IMR-90 (cell line): ENCODE measurements at regions not wholly inside any gene's neighbourhood (a gene's known extent, or its start where the extent isn't known, plus 50 kb on each side); places are given as distances from the start of the nearest gene placed in this dataset.

Experiments used
- ATAC-seq: fragments of 200-7000 bp; cut with Tn5 transposase; 2 replicates; pipeline ENCODE4 v1.9.1; 2020; ENCODE audit warnings: low read depth, mild to moderate bottlenecking, moderate library complexity
- BruUV-seq: library from RNA; stranded (reverse); fragments of 400-500 nt; replicated peaks from 2 replicates; lab custom pipeline; 2021; lab: Mats Ljungman, UMichigan
- CTCF ChIA-PET: fragments of 300-600 bp; formaldehyde crosslinking; extraction: SDS; loops from one replicate; lab custom pipeline; 2021; ENCODE audit warnings: antibody characterized with exemption; lab: Yijun Ruan, JAX
- POLR2A ChIA-PET: fragments of 300-600 bp; sonication (Branson Sonifier 250); formaldehyde crosslinking; loops from one replicate; lab custom pipeline; 2022; ENCODE audit warnings: antibody characterized with exemption; ENCODE audit not compliant: unreplicated experiment; lab: Charles Lee
- DNase-seq: peaks from one replicate; pipeline ENCODE4 v3.0.0; 2013
- H2AFZ ChIP-seq: replicated peaks from 2 replicates; pipeline ENCODE3; 2013; ENCODE audit warnings: low read length, mild to moderate bottlenecking; ENCODE audit not compliant: poor library complexity
- H2AK5ac ChIP-seq: 2 replicates; pipeline ENCODE4 v1.6.1; 2013; ENCODE audit warnings: low read depth, low read length, inconsistent platforms
- H2AK9ac ChIP-seq: replicated peaks from 2 replicates; pipeline ENCODE3; 2013; ENCODE audit warnings: mild to moderate bottlenecking, low read depth, low read length, moderate library complexity; ENCODE audit not compliant: poor library complexity
- H2BK120ac ChIP-seq: 2 replicates; pipeline ENCODE4 v1.6.1; 2013; ENCODE audit warnings: low read depth, low read length, inconsistent platforms
- H2BK15ac ChIP-seq: 3 replicates; pipeline ENCODE4 v1.6.1; 2013; ENCODE audit warnings: low read depth, low read length, inconsistent platforms
- H2BK20ac ChIP-seq: 2 replicates; pipeline ENCODE4 v1.6.1; 2013; ENCODE audit warnings: low read depth, mild to moderate bottlenecking, inconsistent platforms, low read length, moderate library complexity
- H2BK5ac ChIP-seq: 2 replicates; pipeline ENCODE4 v1.6.1; 2013; ENCODE audit warnings: mild to moderate bottlenecking, low read depth, low read length, inconsistent platforms; ENCODE audit not compliant: poor library complexity, severe bottlenecking
- H3K14ac ChIP-seq: replicated peaks from 2 replicates; pipeline ENCODE4 v1.6.1; 2013; ENCODE audit warnings: low read depth, low read length, inconsistent platforms
- H3K18ac ChIP-seq: 2 replicates; pipeline ENCODE4 v1.6.1; 2013; ENCODE audit warnings: low read depth, low read length, control low read depth
- H3K23ac ChIP-seq: 2 replicates; pipeline ENCODE4 v1.6.1; 2013; ENCODE audit warnings: low read depth, low read length, inconsistent platforms
- H3K27ac ChIP-seq: 2 replicates; pipeline ENCODE4 v1.5.1; 2013; ENCODE audit warnings: mild to moderate bottlenecking, control low read depth, low read length; ENCODE audit not compliant: insufficient read depth
- H3K27me3 ChIP-seq: 2 replicates; pipeline ENCODE4 v1.6.1; 2013; ENCODE audit warnings: low read length; ENCODE audit not compliant: control insufficient read depth, insufficient read depth
- H3K36me3 ChIP-seq: 2 replicates; pipeline ENCODE4 v1.6.1; 2013; ENCODE audit warnings: low read length, mixed read lengths; ENCODE audit not compliant: control insufficient read depth, insufficient read depth
- H3K4ac ChIP-seq: 2 replicates; pipeline ENCODE4 v1.6.1; 2013; ENCODE audit warnings: low read depth, low read length, inconsistent platforms
- H3K4me1 ChIP-seq: 2 replicates; pipeline ENCODE4 v1.6.1; 2013; ENCODE audit warnings: low read length, mixed read lengths; ENCODE audit not compliant: control insufficient read depth, insufficient read depth
- H3K4me2 ChIP-seq: 2 replicates; pipeline ENCODE4 v1.6.1; 2013; ENCODE audit warnings: low read depth, mild to moderate bottlenecking, control low read depth, low read length, moderate library complexity
- H3K4me3 ChIP-seq: 2 replicates; pipeline ENCODE4 v1.5.1; 2013; ENCODE audit warnings: low read depth, mild to moderate bottlenecking, control low read depth, low read length, moderate library complexity; ENCODE audit not compliant: insufficient read depth
- H3K56ac ChIP-seq: 2 replicates; pipeline ENCODE4 v1.6.1; 2013; ENCODE audit warnings: low read length, inconsistent platforms; ENCODE audit not compliant: insufficient read depth; ENCODE audit errors: extremely low read depth
- H3K79me1 ChIP-seq, 2 experiments: 2 replicates each; pipeline ENCODE4 v1.6.1; 2013; ENCODE audit warnings: low read length in 2 of 2, inconsistent platforms in 1 of 2, low read depth in 1 of 2
- H3K9ac ChIP-seq: 2 replicates; pipeline ENCODE4 v1.6.1; 2013; ENCODE audit warnings: low read depth, low read length, control low read depth
- H3K9me1 ChIP-seq: 2 replicates; pipeline ENCODE4 v1.6.1; 2013; ENCODE audit warnings: low read length, inconsistent platforms; ENCODE audit not compliant: insufficient read depth
- H3K9me3 ChIP-seq: 2 replicates; pipeline ENCODE4 v1.6.1; 2013; ENCODE audit warnings: low read length; ENCODE audit not compliant: control insufficient read depth, insufficient read depth
- H4K20me1 ChIP-seq: 2 replicates; pipeline ENCODE4 v1.6.1; 2013; ENCODE audit warnings: low read length, inconsistent platforms; ENCODE audit not compliant: insufficient read depth
- H4K5ac ChIP-seq: 2 replicates; pipeline ENCODE4 v1.6.1; 2013; ENCODE audit warnings: mild to moderate bottlenecking, low read depth, low read length, control low read depth
- H4K8ac ChIP-seq, 2 experiments: 2 replicates each; pipeline ENCODE4 v1.6.1; 2013; ENCODE audit warnings: low read depth in 2 of 2, low read length in 2 of 2, control low read depth in 1 of 2, inconsistent platforms in 1 of 2
- H4K91ac ChIP-seq: 2 replicates; pipeline ENCODE4 v1.6.1; 2013; ENCODE audit warnings: low read depth, low read length, inconsistent platforms; ENCODE audit not compliant: insufficient read depth
- CHD1 ChIP-seq: IDR thresholded peaks from 2 replicates; pipeline ENCODE4 v1.6.1; 2012; ENCODE audit warnings: low read depth, low read length, improper control_type of control experiment
- RAD21 ChIP-seq: IDR thresholded peaks from 2 replicates; pipeline ENCODE4 v1.6.1; 2012; ENCODE audit warnings: low read length, improper control_type of control experiment
- SMC3 ChIP-seq: fragments of 150-350 bp; IDR thresholded peaks from 2 replicates; pipeline ENCODE4 v1.6.1; 2016; ENCODE audit warnings: low read depth, mild to moderate bottlenecking, antibody characterized with exemption, low read length, moderate library complexity
- WGBS, 2 experiments: methylation state at CpG; one replicate each; pipeline versions ENCODE4 v1.1.5 to v1.1.7; 2013; ENCODE audit warnings: missing lambda C conversion rate in 2 of 2; ENCODE audit not compliant: insufficient read length in 1 of 2; ENCODE audit errors: extremely low coverage in 2 of 2; 5-methylcytosine and 5-hydroxymethylcytosine counted together
- dilution Hi-C: fragments of 300-500 bp; cut with HindIII; formaldehyde crosslinking; loops from one replicate; pipeline ENCODE4 v1.14.3; 2018; ENCODE audit warnings: low sequenced_read_pairs; ENCODE audit not compliant: unreplicated experiment
- in situ Hi-C: fragments of 300-500 bp; cut with MboI; formaldehyde crosslinking; loops from 3 replicates; pipeline ENCODE4 v1.14.3; 2019; ENCODE audit warnings: low sequenced_read_pairs, inconsistent platforms, mixed read lengths
- intact Hi-C: fragments of 100-400 bp; cut with micrococcal nuclease; formaldehyde crosslinking; loops from 2 replicates; pipeline ENCODE4 v1.10.0; 2022

GRCh38 chr6:84515067-84515466 is 249.3 kb downstream of the TBX18 start:
- Histone ChIP-seq H2BK15ac (no peak overlapping the region), H3K79me1 (no peaks in the 10 kb centered on the region), H2AK9ac (no peak overlapping the region), H4K8ac (no peak overlapping the region), H2AFZ (no peak overlapping the region), H3K27ac (no peak overlapping the region), H3K56ac (no peak overlapping the region), H3K27me3 (no peaks in the 10 kb centered on the region; the same call in 1 of the 2 replicates), H3K4me1 (no peaks in the 10 kb centered on the region), H3K9me1 (no peaks in the 10 kb centered on the region), H4K20me1 (no peaks in the 10 kb centered on the region), H3K9me3 (no peaks in the 10 kb centered on the region), H3K4me3 (no peak overlapping the region), H3K9ac (no peak overlapping the region), H3K4me2 (no peak overlapping the region), H2AK5ac (no peak overlapping the region), H2BK120ac (no peak overlapping the region), H4K5ac (no peak overlapping the region), H2BK20ac (no peak overlapping the region), H2BK5ac (no peak overlapping the region), H3K4ac (no peak overlapping the region), H4K91ac (no peak overlapping the region), H3K36me3 (no peaks in the 10 kb centered on the region), H3K18ac (no peak overlapping the region), H3K23ac (no peak overlapping the region), H3K14ac (no peak overlapping the region)
- dilution Hi-C loops: no loop called here
- DNase-seq: no peak
- no TSS peak for BruUV-seq
- no CpG with 5 or more reads among the region's 6 CpGs for WGBS, 2 experiments
- in situ Hi-C loops: no loop called here
- ChIA-PET POLR2A (no interaction called here), CTCF (no interaction called here)
- intact Hi-C loops: no loop called here
- ATAC-seq: no peak
- no peak for TF ChIP-seq RAD21
- TF ChIP-seq SMC3: no peak
- no peak for TF ChIP-seq CHD1
